ENCODE measurements at regions not wholly inside any gene's neighbourhood (a gene's known extent, or its start where the extent isn't known, plus 50 kb on each side); places are given as distances from the start of the nearest gene placed in this dataset.

- TF ChIP-seq GATA2 (IDR thresholded peaks at IDR 0.05; ENCODE audit: low read depth, low read length) (no peak), GATA3 (IDR thresholded peaks at IDR 0.05; ENCODE audit: low read depth, low read length) (no peak)
These were observed 181.6 kb downstream of the OTOR start for GRCh38 chr20:16929756-16930155.

Measured in SH-SY5Y (cell line).